ENCODE measurements at regions not wholly inside any gene's neighbourhood (a gene's known extent, or its start where the extent isn't known, plus 50 kb on each side); places are given as distances from the start of the nearest gene placed in this dataset.

DNA sequence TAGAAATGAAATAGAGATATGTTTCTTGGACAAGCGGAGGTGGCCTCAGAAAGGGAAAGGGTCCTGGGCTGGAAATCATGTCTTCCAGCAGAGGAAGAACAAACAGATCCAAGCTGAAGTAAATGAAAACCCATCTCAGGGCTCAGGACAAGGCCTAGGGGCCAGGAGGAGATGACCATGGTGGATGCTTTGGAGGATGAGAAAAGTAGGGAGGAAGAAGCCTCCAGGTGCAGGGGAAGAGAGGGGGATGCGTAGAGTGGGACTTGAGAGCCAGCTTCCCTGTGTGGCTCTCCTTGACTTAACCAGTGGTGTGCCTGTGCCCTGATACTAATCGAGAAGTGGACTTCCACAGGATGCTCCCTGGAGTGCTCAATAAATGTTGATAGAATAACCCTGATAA, 203.2 kb downstream of the FAM43A start:
- TF ChIP-seq, protein P1, sequence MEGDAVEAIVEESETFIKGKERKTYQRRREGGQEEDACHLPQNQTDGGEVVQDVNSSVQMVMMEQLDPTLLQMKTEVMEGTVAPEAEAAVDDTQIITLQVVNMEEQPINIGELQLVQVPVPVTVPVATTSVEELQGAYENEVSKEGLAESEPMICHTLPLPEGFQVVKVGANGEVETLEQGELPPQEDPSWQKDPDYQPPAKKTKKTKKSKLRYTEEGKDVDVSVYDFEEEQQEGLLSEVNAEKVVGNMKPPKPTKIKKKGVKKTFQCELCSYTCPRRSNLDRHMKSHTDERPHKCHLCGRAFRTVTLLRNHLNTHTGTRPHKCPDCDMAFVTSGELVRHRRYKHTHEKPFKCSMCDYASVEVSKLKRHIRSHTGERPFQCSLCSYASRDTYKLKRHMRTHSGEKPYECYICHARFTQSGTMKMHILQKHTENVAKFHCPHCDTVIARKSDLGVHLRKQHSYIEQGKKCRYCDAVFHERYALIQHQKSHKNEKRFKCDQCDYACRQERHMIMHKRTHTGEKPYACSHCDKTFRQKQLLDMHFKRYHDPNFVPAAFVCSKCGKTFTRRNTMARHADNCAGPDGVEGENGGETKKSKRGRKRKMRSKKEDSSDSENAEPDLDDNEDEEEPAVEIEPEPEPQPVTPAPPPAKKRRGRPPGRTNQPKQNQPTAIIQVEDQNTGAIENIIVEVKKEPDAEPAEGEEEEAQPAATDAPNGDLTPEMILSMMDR (IDR thresholded peaks at IDR 0.05; ENCODE audit: extremely low read depth, low read depth, low read length), result no peak
- Histone ChIP-seq H3K4me2 (ENCODE audit: insufficient read depth, low read length) (no peak overlapping the region), H3K4me3 (ENCODE audit: insufficient read depth, low read length) (no peak overlapping the region), H2AFZ (ENCODE audit: low read length) (no peak overlapping the region), H3K9me3 (ENCODE audit: low read depth, low read length) (peaks cover 1% of the 10 kb centered on the region), H3K36me3 (ENCODE audit: insufficient read depth, low read length) (no peaks in the 10 kb centered on the region), H3K27me3 (ENCODE audit: insufficient read depth, low read length) (no peaks in the 10 kb centered on the region), H3K79me2 (ENCODE audit: insufficient read depth, low read length) (no peaks in the 10 kb centered on the region), H3K27ac (ENCODE audit: low read depth, low read length) (no peak overlapping the region), H4K20me1 (ENCODE audit: insufficient read depth, low read length) (no peaks in the 10 kb centered on the region), H3K4me1 (ENCODE audit: insufficient read depth, low read length) (no peaks in the 10 kb centered on the region)
- no peak for DNase-seq (ENCODE audit: insufficient read length, low spot score, missing footprints)

DNA sequence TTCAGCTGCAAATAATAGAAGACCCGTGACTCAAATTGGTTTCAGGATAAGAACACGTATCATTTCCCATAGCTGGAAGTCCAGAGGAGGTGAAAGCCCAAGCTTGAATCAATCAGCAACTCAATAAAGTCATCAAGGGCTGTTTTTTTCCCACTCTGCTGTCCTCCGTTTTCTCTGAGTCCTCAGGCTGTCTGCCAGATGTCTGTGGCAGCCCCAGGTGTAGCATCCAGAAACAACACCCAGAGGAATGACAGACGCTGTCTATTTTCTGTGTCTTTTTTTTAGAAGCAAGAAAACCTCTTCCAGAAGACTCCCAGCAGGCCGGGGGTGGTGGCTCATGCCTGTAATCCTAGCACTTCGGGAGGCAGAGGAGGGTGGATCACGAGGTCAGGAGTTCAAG, 204.4 kb downstream of the FAM43A start:
- Histone ChIP-seq H3K27ac (ENCODE audit: low read depth, low read length) (no peak overlapping the region), H3K4me2 (ENCODE audit: insufficient read depth, low read length) (no peak overlapping the region), H3K36me3 (ENCODE audit: insufficient read depth, low read length) (no peaks in the 10 kb centered on the region), H3K79me2 (ENCODE audit: insufficient read depth, low read length) (no peaks in the 10 kb centered on the region), H3K4me3 (ENCODE audit: insufficient read depth, low read length) (no peak overlapping the region), H2AFZ (ENCODE audit: low read length) (no peak overlapping the region), H3K27me3 (ENCODE audit: insufficient read depth, low read length) (no peaks in the 10 kb centered on the region), H3K4me1 (ENCODE audit: insufficient read depth, low read length) (no peaks in the 10 kb centered on the region), H4K20me1 (ENCODE audit: insufficient read depth, low read length) (no peaks in the 10 kb centered on the region), H3K9me3 (ENCODE audit: low read depth, low read length) (no peaks in the 10 kb centered on the region)
- TF ChIP-seq, protein P1 (IDR thresholded peaks at IDR 0.05; ENCODE audit: extremely low read depth, low read depth, low read length), result no peak
- no peak for DNase-seq (ENCODE audit: insufficient read length, low spot score, missing footprints)

- TF ChIP-seq, protein P1 (IDR thresholded peaks at IDR 0.05; ENCODE audit: extremely low read depth, low read depth, low read length), result no peak
- Histone ChIP-seq H3K27ac (ENCODE audit: low read depth, low read length) (no peak overlapping the region), H3K79me2 (ENCODE audit: insufficient read depth, low read length) (no peaks in the 10 kb centered on the region), H4K20me1 (ENCODE audit: insufficient read depth, low read length) (no peaks in the 10 kb centered on the region), H3K4me1 (ENCODE audit: insufficient read depth, low read length) (no peaks in the 10 kb centered on the region), H3K36me3 (ENCODE audit: insufficient read depth, low read length) (no peaks in the 10 kb centered on the region), H2AFZ (ENCODE audit: low read length) (no peak overlapping the region), H3K9me3 (ENCODE audit: low read depth, low read length) (no peaks in the 10 kb centered on the region), H3K4me3 (ENCODE audit: insufficient read depth, low read length) (no peak overlapping the region), H3K4me2 (ENCODE audit: insufficient read depth, low read length) (no peak overlapping the region), H3K27me3 (ENCODE audit: insufficient read depth, low read length) (peaks cover 6% of the 10 kb centered on the region)
- no peak for DNase-seq (ENCODE audit: insufficient read length, low spot score, missing footprints)
Measured at GRCh38 chr3:194893121-194893987, 207.7 kb downstream of the FAM43A start.

- Histone ChIP-seq H3K27ac (ENCODE audit: low read depth, low read length) (no peak overlapping the region), H3K4me3 (ENCODE audit: insufficient read depth, low read length) (no peak overlapping the region), H3K27me3 (ENCODE audit: insufficient read depth, low read length) (peaks cover 6% of the 10 kb centered on the region), H3K36me3 (ENCODE audit: insufficient read depth, low read length) (no peaks in the 10 kb centered on the region), H3K4me1 (ENCODE audit: insufficient read depth, low read length) (no peaks in the 10 kb centered on the region), H3K9me3 (ENCODE audit: low read depth, low read length) (no peaks in the 10 kb centered on the region), H4K20me1 (ENCODE audit: insufficient read depth, low read length) (no peaks in the 10 kb centered on the region), H3K4me2 (ENCODE audit: insufficient read depth, low read length) (no peak overlapping the region), H2AFZ (ENCODE audit: low read length) (no peak overlapping the region), H3K79me2 (ENCODE audit: insufficient read depth, low read length) (no peaks in the 10 kb centered on the region)
- DNase-seq (ENCODE audit: insufficient read length, low spot score, missing footprints), result no peak
- TF ChIP-seq, protein P1 (IDR thresholded peaks at IDR 0.05; ENCODE audit: extremely low read depth, low read depth, low read length), result no peak
Measured at GRCh38 chr3:194894538-194894937, 208.9 kb downstream of the FAM43A start.
